Ishikawa (cell line): ENCODE measurements at regions not wholly inside any gene's neighbourhood (a gene's known extent, or its start where the extent isn't known, plus 50 kb on each side); places are given as distances from the start of the nearest gene placed in this dataset.

Experiments used
- CEBPB ChIP-seq: IDR thresholded peaks from 2 replicates; pipeline ENCODE4 v1.6.1; 2012
- CREB1 ChIP-seq: IDR thresholded peaks from 2 replicates; pipeline ENCODE4 v1.6.1; 2012; ENCODE audit warnings: low read depth
- EGR1 ChIP-seq: IDR thresholded peaks from 2 replicates; pipeline ENCODE4 v1.6.1; 2012
- EP300 ChIP-seq: IDR thresholded peaks from 2 replicates; pipeline ENCODE4 v1.6.1; 2012; ENCODE audit warnings: borderline replicate concordance
- FOXM1 ChIP-seq: IDR thresholded peaks from 2 replicates; pipeline ENCODE4 v1.6.1; 2012; ENCODE audit warnings: low read depth, borderline replicate concordance
- NFIC ChIP-seq: IDR thresholded peaks from 2 replicates; pipeline ENCODE4 v1.6.1; 2012
- RAD21 ChIP-seq: IDR thresholded peaks from 2 replicates; pipeline ENCODE4 v1.6.1; 2012; ENCODE audit warnings: low read depth
- TAF1 ChIP-seq: IDR thresholded peaks from 2 replicates; pipeline ENCODE4 v1.6.1; 2012; ENCODE audit warnings: low read depth, mild to moderate bottlenecking
- TCF12 ChIP-seq: IDR thresholded peaks from 2 replicates; pipeline ENCODE4 v1.6.1; 2012; ENCODE audit warnings: low read depth
- TEAD4 ChIP-seq: IDR thresholded peaks from 2 replicates; pipeline ENCODE4 v1.6.1; 2012
- YY1 ChIP-seq: IDR thresholded peaks from 2 replicates; pipeline ENCODE4 v1.6.1; 2012; ENCODE audit warnings: low read depth
- ZBTB7A ChIP-seq: IDR thresholded peaks from 2 replicates; pipeline ENCODE4 v1.6.1; 2012; ENCODE audit warnings: low read depth
- TF ChIP-seq, protein P1 (sequence below): IDR thresholded peaks from 2 replicates; pipeline ENCODE4 v1.6.1; 2012
- TF ChIP-seq, protein P2 (sequence below): IDR thresholded peaks from 2 replicates; pipeline ENCODE4 v1.6.1; 2012
- TF ChIP-seq, protein P3 (sequence below): IDR thresholded peaks from 2 replicates; pipeline ENCODE4 v1.6.1; 2012; ENCODE audit warnings: low read depth, mild to moderate bottlenecking

DNA sequence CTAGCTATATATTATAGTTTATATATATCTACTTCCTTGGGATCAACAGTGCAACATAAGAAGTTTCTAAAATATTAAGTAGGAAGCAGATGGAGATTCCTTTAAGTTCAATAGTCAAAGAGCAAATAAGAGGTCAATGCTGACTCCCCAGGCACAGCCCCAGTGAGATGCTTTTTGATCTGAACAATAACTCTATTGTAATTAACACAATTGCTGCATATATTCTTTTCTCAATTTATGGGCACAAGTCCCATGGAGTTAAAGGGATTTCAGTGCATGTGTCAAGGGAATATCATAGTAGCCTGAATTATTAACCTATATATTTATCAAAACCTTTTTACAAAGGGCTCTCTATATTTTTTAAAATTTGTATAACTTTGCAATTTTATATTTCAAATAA, 180.8 kb downstream of the SPRY2 start:
- TF ChIP-seq TEAD4 (no peak), EP300 (no peak), NFIC (no peak), RAD21 (no peak)
- TF ChIP-seq, protein P1, sequence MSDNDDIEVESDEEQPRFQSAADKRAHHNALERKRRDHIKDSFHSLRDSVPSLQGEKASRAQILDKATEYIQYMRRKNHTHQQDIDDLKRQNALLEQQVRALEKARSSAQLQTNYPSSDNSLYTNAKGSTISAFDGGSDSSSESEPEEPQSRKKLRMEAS = no peak
- TF ChIP-seq, protein P2, sequence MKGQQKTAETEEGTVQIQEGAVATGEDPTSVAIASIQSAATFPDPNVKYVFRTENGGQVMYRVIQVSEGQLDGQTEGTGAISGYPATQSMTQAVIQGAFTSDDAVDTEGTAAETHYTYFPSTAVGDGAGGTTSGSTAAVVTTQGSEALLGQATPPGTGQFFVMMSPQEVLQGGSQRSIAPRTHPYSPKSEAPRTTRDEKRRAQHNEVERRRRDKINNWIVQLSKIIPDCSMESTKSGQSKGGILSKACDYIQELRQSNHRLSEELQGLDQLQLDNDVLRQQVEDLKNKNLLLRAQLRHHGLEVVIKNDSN = no peak

DNA sequence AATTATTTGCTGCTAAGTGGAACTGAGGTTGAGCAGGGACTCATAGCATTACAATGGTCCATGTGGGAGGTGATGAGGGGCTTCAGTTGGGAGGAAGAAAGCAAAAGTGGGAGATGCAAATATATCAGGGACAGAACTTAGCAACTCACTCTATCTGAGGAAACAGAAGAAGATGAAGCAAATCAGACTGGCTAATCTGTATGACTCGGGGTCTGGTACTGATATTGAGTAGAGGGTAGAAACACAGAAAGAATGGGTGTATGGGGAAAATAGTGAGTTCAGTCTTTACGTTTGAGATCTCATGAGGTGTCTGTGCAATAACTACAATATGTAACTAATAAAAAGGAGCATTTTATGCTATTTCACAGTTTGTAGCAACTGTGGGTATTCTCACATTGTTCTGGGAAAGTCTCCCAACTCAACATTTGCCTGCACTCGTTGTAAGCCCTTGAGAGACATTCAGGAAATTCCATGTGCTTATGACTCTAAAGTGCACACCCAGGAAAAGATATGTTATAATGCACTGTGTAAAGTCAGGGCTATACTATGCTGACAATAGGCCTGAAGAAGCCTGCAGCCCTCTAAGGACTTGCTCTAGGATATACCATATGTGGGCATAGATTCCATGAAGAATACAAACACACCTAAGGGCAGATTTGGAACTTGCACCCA, 183.5 kb downstream of the SPRY2 start:
- TF ChIP-seq CEBPB (no peak), FOXM1 (no peak), EGR1 (no peak), NFIC (no peak), RAD21 (no peak), TCF12 (no peak), CREB1 (no peak), ZBTB7A (no peak), EP300 (no peak), TAF1 (no peak), YY1 (no peak), TEAD4 (no peak)
- TF ChIP-seq, protein P2 = no peak
- TF ChIP-seq, protein P1 = no peak
- TF ChIP-seq, protein P3, sequence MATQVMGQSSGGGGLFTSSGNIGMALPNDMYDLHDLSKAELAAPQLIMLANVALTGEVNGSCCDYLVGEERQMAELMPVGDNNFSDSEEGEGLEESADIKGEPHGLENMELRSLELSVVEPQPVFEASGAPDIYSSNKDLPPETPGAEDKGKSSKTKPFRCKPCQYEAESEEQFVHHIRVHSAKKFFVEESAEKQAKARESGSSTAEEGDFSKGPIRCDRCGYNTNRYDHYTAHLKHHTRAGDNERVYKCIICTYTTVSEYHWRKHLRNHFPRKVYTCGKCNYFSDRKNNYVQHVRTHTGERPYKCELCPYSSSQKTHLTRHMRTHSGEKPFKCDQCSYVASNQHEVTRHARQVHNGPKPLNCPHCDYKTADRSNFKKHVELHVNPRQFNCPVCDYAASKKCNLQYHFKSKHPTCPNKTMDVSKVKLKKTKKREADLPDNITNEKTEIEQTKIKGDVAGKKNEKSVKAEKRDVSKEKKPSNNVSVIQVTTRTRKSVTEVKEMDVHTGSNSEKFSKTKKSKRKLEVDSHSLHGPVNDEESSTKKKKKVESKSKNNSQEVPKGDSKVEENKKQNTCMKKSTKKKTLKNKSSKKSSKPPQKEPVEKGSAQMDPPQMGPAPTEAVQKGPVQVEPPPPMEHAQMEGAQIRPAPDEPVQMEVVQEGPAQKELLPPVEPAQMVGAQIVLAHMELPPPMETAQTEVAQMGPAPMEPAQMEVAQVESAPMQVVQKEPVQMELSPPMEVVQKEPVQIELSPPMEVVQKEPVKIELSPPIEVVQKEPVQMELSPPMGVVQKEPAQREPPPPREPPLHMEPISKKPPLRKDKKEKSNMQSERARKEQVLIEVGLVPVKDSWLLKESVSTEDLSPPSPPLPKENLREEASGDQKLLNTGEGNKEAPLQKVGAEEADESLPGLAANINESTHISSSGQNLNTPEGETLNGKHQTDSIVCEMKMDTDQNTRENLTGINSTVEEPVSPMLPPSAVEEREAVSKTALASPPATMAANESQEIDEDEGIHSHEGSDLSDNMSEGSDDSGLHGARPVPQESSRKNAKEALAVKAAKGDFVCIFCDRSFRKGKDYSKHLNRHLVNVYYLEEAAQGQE = no peak

DNA sequence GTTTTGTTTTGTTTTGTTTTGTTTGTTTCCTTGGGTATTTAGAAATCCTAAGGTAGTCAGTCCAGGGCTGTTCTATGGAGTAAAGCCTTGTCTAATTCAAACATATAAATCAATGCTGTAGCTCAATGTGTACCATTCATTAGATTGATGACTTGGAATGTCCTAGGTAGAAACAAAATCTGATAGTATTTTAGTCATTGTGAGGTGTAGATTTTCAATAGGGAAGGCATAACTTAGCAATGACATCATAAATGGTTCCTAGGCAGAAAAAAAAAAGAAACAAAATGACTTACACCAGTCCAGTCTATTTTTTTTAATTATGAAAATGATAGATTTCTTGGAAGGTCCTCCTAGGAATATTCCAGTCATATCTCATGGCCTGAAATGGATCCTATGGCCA, 189.9 kb downstream of the SPRY2 start:
- TF ChIP-seq ZBTB7A = no peak
- no peak for TF ChIP-seq RAD21
- TF ChIP-seq TAF1 = no peak
- no peak for TF ChIP-seq FOXM1
- TF ChIP-seq, protein P2 = no peak
- TF ChIP-seq CREB1 = no peak

- TF ChIP-seq CREB1 = no peak
- TF ChIP-seq TAF1 = no peak
- TF ChIP-seq TCF12 = no peak
- TF ChIP-seq FOXM1 = no peak
- TF ChIP-seq, protein P1 = no peak
- no peak for TF ChIP-seq EP300
- no peak for TF ChIP-seq EGR1
- TF ChIP-seq ZBTB7A = no peak
- no peak for TF ChIP-seq CEBPB
- TF ChIP-seq NFIC = no peak
These were observed 191.2 kb downstream of the SPRY2 start for GRCh38 chr13:80149736-80150135.

- no peak for TF ChIP-seq CREB1
- no peak for TF ChIP-seq EGR1
- TF ChIP-seq YY1 = no peak
- TF ChIP-seq CEBPB = no peak
- TF ChIP-seq ZBTB7A = no peak
- TF ChIP-seq, protein P2 = no peak
- no peak for TF ChIP-seq FOXM1
- TF ChIP-seq NFIC = no peak
- TF ChIP-seq RAD21 = no peak
- TF ChIP-seq TCF12 = no peak
- TF ChIP-seq, protein P1 = no peak
- no peak for TF ChIP-seq EP300
- no peak for TF ChIP-seq TEAD4
- TF ChIP-seq, protein P3 = no peak
- TF ChIP-seq TAF1 = no peak
These were observed 195.7 kb downstream of the SPRY2 start for GRCh38 chr13:80145171-80145690.
